ENCODE measurements at regions not wholly inside any gene's neighbourhood (a gene's known extent, or its start where the extent isn't known, plus 50 kb on each side); places are given as distances from the start of the nearest gene placed in this dataset.

DNA sequence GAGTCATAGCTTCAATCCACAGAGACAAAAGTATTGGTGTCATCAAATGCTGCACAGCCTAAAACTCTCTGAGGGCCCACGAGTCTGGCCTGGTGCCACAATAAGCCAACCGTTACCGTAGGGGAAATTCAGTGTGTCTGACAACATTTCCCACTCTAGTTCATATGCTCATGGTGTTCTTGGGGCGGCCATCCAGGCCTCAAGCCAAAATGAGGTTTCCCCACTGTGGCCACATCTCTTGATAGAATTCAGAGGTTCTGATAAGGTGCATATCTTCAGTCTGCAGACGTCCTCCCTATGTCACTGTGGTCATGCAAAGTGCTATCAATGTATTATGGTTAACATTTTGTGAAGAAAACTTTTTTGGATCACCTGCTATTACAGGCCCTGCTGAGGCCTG, 627.7 kb downstream of the QKI start:
- no peak for TF ChIP-seq ARNT (IDR thresholded peaks at IDR 0.05)
- TF ChIP-seq FOXA1 (IDR thresholded peaks at IDR 0.05), result no peak
- no peak for TF ChIP-seq SP1 (IDR thresholded peaks at IDR 0.05)
- TF ChIP-seq FOXM1 (IDR thresholded peaks at IDR 0.05; ENCODE audit: borderline replicate concordance), result no peak
- no peak for TF ChIP-seq L3MBTL2 (conservative IDR thresholded peaks at IDR 0.05)
- no peak for TF ChIP-seq BHLHE40 (IDR thresholded peaks at IDR 0.05; ENCODE audit: borderline replicate concordance)
- TF ChIP-seq ELF4 (IDR thresholded peaks at IDR 0.05), result no peak

All from HEK293T (cell line).